Progenitor cell of endocrine pancreas (in vitro differentiated cells): ENCODE measurements at regions not wholly inside any gene's neighbourhood (a gene's known extent, or its start where the extent isn't known, plus 50 kb on each side); places are given as distances from the start of the nearest gene placed in this dataset.
"Not testable (repeated sequence)": the region's sequence is repeated elsewhere in the genome, so short reads cannot be mapped to it uniquely, and the experiment has no call there.

Source experiments
- DNase-seq: peaks from one replicate; pipeline ENCODE4 v3.0.0; 2021; ENCODE audit warnings: low spot score; ENCODE audit not compliant: unreplicated experiment
- H3K27ac Mint-ChIP-seq: 2 replicates; pipeline ENCODE4 v1.8.0; 2021; ENCODE audit warnings: mild to moderate bottlenecking, moderate library complexity, mixed read lengths
- H3K27me3 Mint-ChIP-seq: 2 replicates; pipeline ENCODE4 v1.8.0; 2021; ENCODE audit warnings: mixed read lengths
- H3K36me3 Mint-ChIP-seq: 2 replicates; pipeline ENCODE4 v1.8.0; 2022; ENCODE audit warnings: mixed read lengths; ENCODE audit not compliant: insufficient read depth
- H3K4me1 Mint-ChIP-seq: 2 replicates; pipeline ENCODE4 v1.8.0; 2021; ENCODE audit warnings: low read depth, mixed read lengths
- H3K4me3 Mint-ChIP-seq: 2 replicates; pipeline ENCODE4 v1.8.0; 2021; ENCODE audit warnings: low read depth, mild to moderate bottlenecking, moderate library complexity, mixed read lengths
- H3K9me3 Mint-ChIP-seq: 2 replicates; pipeline ENCODE4 v1.8.0; 2021; ENCODE audit warnings: low read depth, mixed read lengths
- CTCF ChIP-seq: fragments of 200-600 bp; sonication (generic); IDR thresholded peaks from one replicate; pipeline ENCODE4 v1.5.0; 2021; ENCODE audit warnings: antibody characterized with exemption, mild to moderate bottlenecking; ENCODE audit not compliant: unreplicated experiment

- Mint-ChIP-seq H3K4me3 (no peak overlapping the region), H3K36me3 (no peaks in the 10 kb centered on the region), H3K27ac (no peak overlapping the region), H3K9me3 (peaks cover 4% of the 10 kb centered on the region), H3K4me1 (peaks cover 13% of the 10 kb centered on the region), H3K27me3 (no peaks in the 10 kb centered on the region)
- DNase-seq: no peak
- TF ChIP-seq CTCF: no peak
Measured at GRCh38 chr3:177886501-177886900, 649.7 kb upstream of the KCNMB2 start.

GRCh38 chr3:177887475-177887874 is 648.8 kb upstream of the KCNMB2 start:
- H3K9me3 Mint-ChIP-seq: peaks cover 4% of the 10 kb centered on the region
- TF ChIP-seq CTCF: no peak
- no peak overlapping the region for H3K4me3 Mint-ChIP-seq
- H3K27me3 Mint-ChIP-seq: no peaks in the 10 kb centered on the region
- H3K27ac Mint-ChIP-seq: peak overlapping the region; percentile 1
- H3K36me3 Mint-ChIP-seq: no peaks in the 10 kb centered on the region
- no peak for DNase-seq
- peaks cover 13% of the 10 kb centered on the region for H3K4me1 Mint-ChIP-seq

GRCh38 chr3:177889161-177889560 is 647.1 kb upstream of the KCNMB2 start:
- no peaks in the 10 kb centered on the region for H3K27me3 Mint-ChIP-seq
- H3K36me3 Mint-ChIP-seq: no peaks in the 10 kb centered on the region
- no peak for TF ChIP-seq CTCF
- H3K4me3 Mint-ChIP-seq: no peak overlapping the region
- H3K4me1 Mint-ChIP-seq: peaks cover 13% of the 10 kb centered on the region
- DNase-seq: no peak
- H3K9me3 Mint-ChIP-seq: peaks cover 4% of the 10 kb centered on the region
- H3K27ac Mint-ChIP-seq: peak overlapping the region; percentile 25

GRCh38 chr3:177889652-177890358 is 646.4 kb upstream of the KCNMB2 start:
- no peak for DNase-seq
- Mint-ChIP-seq H3K27me3 (no peaks in the 10 kb centered on the region), H3K36me3 (no peaks in the 10 kb centered on the region), H3K4me3 (no peak overlapping the region), H3K27ac (peak overlapping the region; percentile 49), H3K9me3 (peaks cover 4% of the 10 kb centered on the region), H3K4me1 (peaks cover 13% of the 10 kb centered on the region)
- TF ChIP-seq CTCF: no peak

GRCh38 chr3:177890359-177890683 is 645.9 kb upstream of the KCNMB2 start:
- Mint-ChIP-seq H3K36me3 (no peaks in the 10 kb centered on the region), H3K27ac (peak overlapping the region; percentile 49), H3K4me1 (peaks cover 13% of the 10 kb centered on the region), H3K4me3 (no peak overlapping the region), H3K27me3 (no peaks in the 10 kb centered on the region), H3K9me3 (peaks cover 4% of the 10 kb centered on the region)
- no peak for DNase-seq
- no peak for TF ChIP-seq CTCF

- not testable (repeated sequence) for DNase-seq, H3K27ac Mint-ChIP-seq, H3K4me3 Mint-ChIP-seq, H3K27me3 Mint-ChIP-seq, H3K9me3 Mint-ChIP-seq, H3K36me3 Mint-ChIP-seq
- peaks cover 13% of the 10 kb centered on the region for H3K4me1 Mint-ChIP-seq
Measured at GRCh38 chr3:177891569-177891968, 644.7 kb upstream of the KCNMB2 start.
